ENCODE measurements at regions not wholly inside any gene's neighbourhood (a gene's known extent, or its start where the extent isn't known, plus 50 kb on each side); places are given as distances from the start of the nearest gene placed in this dataset.
"Not testable (repeated sequence)": the region's sequence is repeated elsewhere in the genome, so short reads cannot be mapped to it uniquely, and the experiment has no call there.

DNA sequence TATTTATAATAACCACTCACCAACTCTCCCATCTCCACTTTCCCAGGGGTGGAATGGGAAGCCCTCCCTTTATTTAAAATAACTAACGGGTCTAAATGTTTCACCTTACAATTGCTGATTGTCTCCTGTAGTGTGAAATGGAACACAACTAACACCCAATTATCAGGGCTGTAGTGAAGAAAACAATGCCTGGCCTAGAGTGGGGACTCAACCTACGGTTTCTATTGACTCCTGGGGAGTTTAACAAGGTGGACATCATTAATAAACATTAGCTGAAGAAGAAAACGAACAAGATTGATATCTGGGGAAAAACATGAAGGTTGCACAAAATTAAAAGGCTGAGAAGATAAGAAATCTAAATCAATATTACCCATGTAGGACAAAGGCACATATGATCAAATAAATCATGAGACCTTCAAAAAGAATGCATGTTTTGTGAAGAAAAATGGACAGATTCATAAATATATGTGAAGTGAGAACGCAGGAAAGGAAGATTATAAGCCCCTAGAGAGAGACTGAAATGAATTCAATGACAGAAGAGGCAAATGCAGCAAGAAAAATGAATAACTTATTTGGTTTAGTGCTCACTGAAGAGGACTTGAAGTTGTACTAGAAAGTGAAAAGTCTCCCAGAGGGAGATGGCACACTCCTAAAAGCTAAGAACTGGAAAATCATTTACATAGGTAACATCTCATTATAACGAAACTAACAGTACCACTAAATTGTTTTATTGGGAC lies 593.0 kb upstream of the AADAT start:
- no peaks in the 10 kb centered on the region for H3K9me3 ChIP-seq
- WGBS (ENCODE audit: insufficient coverage, low coverage, low lambda C conversion rate, missing lambda C conversion rate): 23% methylated on average over 5 of the region's 5 CpGs
- H3K27me3 ChIP-seq: no peaks in the 10 kb centered on the region
- no peak overlapping the region for H3K27ac ChIP-seq
- H3K4me1 ChIP-seq: no peaks in the 10 kb centered on the region
- DNase-seq: no peak
- TF ChIP-seq POLR2A (IDR thresholded peaks at IDR 0.05): no peak
- TF ChIP-seq, protein P1, sequence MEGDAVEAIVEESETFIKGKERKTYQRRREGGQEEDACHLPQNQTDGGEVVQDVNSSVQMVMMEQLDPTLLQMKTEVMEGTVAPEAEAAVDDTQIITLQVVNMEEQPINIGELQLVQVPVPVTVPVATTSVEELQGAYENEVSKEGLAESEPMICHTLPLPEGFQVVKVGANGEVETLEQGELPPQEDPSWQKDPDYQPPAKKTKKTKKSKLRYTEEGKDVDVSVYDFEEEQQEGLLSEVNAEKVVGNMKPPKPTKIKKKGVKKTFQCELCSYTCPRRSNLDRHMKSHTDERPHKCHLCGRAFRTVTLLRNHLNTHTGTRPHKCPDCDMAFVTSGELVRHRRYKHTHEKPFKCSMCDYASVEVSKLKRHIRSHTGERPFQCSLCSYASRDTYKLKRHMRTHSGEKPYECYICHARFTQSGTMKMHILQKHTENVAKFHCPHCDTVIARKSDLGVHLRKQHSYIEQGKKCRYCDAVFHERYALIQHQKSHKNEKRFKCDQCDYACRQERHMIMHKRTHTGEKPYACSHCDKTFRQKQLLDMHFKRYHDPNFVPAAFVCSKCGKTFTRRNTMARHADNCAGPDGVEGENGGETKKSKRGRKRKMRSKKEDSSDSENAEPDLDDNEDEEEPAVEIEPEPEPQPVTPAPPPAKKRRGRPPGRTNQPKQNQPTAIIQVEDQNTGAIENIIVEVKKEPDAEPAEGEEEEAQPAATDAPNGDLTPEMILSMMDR (IDR thresholded peaks at IDR 0.05): no peak
- H3K36me3 ChIP-seq: no peaks in the 10 kb centered on the region
- intact Hi-C loops (cut with DNase I): no loop called here
- no peak for ATAC-seq
- H3K4me3 ChIP-seq: no peak overlapping the region

DNA sequence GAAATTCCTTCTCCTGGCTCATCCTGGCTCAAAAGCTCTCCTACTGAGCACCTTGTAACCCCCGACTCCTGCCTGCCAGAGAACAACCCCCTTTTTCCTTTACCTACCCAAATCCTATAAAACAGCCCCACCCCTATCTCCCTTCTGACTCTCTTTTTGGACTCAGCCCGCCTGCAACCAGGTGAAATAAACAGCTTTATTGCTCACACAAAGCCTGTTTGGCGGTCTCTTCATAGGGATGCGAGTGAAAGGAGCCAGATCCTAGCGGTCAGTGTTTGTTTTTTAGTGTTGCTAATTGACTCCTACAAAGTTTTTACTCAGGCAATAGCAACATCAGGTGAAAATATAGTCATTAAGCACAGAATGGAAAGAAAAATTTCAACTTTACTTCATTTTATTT lies 592.3 kb upstream of the AADAT start:
- H3K4me1 ChIP-seq; H3K27ac ChIP-seq; intact Hi-C loops (cut with DNase I); H3K9me3 ChIP-seq; DNase-seq; H3K27me3 ChIP-seq; H3K4me3 ChIP-seq; ATAC-seq; H3K36me3 ChIP-seq: not testable (repeated sequence)
- WGBS (ENCODE audit: insufficient coverage, low coverage, low lambda C conversion rate, missing lambda C conversion rate): 31% methylated on average over 5 of the region's 5 CpGs

DNA sequence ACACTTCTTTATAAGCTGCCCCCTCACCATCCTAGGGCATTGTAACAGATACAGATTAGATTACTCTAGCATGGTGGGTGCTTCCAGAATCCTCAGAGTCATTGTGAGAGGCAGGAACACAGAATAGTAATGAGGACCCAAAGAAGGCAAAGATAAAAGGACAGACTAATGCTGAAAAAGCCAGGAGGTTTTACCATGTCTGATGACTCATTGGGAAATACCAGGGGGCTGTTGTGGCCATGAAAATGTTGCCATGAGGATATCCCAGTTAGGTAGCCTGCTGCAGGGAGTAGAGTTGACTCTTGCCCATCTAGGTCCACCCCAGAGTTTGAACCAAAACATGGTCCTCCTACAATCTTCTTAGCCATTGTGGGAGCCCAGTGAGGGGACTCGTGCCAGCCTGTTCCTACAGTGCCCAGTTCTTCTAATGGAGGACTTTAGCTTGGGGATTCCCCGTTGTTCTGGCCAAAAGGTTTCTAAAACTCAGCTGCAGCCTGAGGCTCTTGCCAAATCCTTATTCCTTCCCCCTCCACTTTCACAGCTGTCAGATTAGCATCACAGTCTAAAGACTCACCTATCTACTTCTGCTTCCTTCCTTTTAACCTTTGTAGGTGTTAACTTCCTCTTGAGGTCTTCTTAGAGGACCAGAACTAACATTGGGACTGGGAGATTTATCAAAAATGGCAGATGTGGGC lies 586.0 kb upstream of the AADAT start:
- ATAC-seq: no peak
- no peak overlapping the region for H3K4me3 ChIP-seq
- intact Hi-C loops (cut with DNase I): no loop called here

DNA sequence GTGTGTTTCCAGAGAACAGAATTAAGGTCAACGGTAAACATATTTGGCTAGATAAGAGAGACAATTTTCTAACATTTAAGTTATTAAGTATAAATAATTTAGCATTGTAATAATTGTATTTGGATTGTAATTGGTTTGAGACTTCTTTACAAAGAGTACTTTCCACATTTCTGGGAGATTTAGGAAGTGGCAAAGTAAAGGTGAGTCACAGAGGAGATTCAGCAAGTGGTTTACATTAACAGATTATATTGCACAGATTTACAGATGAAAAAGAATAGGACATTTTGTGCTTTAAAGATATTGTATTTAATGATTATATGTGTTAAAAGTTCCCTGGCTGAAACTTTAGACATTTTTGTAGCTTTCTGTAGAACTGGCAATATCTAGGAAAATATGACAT lies 584.4 kb upstream of the AADAT start:
- DNase-seq: no peak
- WGBS (ENCODE audit: insufficient coverage, low coverage, low lambda C conversion rate, missing lambda C conversion rate): 50% methylated on average over 1 of the region's 1 CpG
- H3K27ac ChIP-seq: no peak overlapping the region
- TF ChIP-seq, protein P1 (IDR thresholded peaks at IDR 0.05): no peak
- no peak for TF ChIP-seq POLR2A (IDR thresholded peaks at IDR 0.05)
- no peaks in the 10 kb centered on the region for H3K27me3 ChIP-seq
- no peak overlapping the region for H3K4me3 ChIP-seq
- intact Hi-C loops (cut with DNase I): no loop called here
- no peaks in the 10 kb centered on the region for H3K4me1 ChIP-seq
- no peaks in the 10 kb centered on the region for H3K9me3 ChIP-seq
- H3K36me3 ChIP-seq: no peaks in the 10 kb centered on the region
- ATAC-seq: no peak

More for the DNA sequence above, 586.0 kb upstream of the AADAT start:
- Histone ChIP-seq H3K27me3 (no peaks in the 10 kb centered on the region), H3K27ac (no peak overlapping the region), H3K36me3 (no peaks in the 10 kb centered on the region), H3K4me1 (no peaks in the 10 kb centered on the region), H3K9me3 (no peaks in the 10 kb centered on the region)
- TF ChIP-seq, protein P1 (IDR thresholded peaks at IDR 0.05): no peak
- no CpG with 5 or more reads among the region's 2 CpGs for WGBS (ENCODE audit: insufficient coverage, low coverage, low lambda C conversion rate, missing lambda C conversion rate)
- DNase-seq: no peak

DNA sequence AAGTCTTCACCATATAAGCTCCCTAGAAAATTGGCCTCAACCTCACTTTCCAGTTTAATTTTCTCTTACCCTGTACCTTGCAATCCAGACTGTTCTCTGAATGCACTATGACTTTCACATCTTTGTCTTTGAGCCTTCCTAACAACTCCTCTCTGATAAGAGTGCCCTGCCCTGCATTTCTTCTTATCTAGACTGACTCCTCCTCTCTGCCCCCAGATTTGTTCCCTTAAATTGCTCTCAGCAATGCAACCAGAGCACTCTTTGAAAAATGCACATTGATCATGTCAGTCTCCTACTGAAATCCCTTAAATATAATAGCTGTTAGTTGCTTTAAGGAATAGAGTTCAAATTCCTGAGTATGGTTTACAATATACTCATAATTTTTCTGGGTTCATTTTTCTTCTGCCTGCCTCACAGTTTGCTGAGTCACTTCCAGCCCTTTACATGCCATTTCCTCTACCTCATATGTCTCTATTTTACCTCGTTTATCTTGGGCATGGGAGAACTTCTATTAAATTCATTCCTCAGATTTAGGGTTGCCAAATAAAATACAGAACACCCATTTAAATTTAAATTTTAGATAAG lies 582.7 kb upstream of the AADAT start:
- DNase-seq (no peak), ATAC-seq (no peak)
- H3K9me3 ChIP-seq: no peaks in the 10 kb centered on the region
- TF ChIP-seq, protein P1 (IDR thresholded peaks at IDR 0.05): no peak
- TF ChIP-seq POLR2A (IDR thresholded peaks at IDR 0.05): no peak
- no peaks in the 10 kb centered on the region for H3K27me3 ChIP-seq
- intact Hi-C loops (cut with DNase I): no loop called here
- no peak overlapping the region for H3K27ac ChIP-seq
- no peaks in the 10 kb centered on the region for H3K36me3 ChIP-seq
- no peak overlapping the region for H3K4me3 ChIP-seq
- H3K4me1 ChIP-seq: no peaks in the 10 kb centered on the region
- WGBS (ENCODE audit: insufficient coverage, low coverage, low lambda C conversion rate, missing lambda C conversion rate): 0% methylated on average over 1 of the region's 1 CpG

All from right lobe of liver (tissue), 6 donors.